ENCODE measurements at regions not wholly inside any gene's neighbourhood (a gene's known extent, or its start where the extent isn't known, plus 50 kb on each side); places are given as distances from the start of the nearest gene placed in this dataset.

DNA sequence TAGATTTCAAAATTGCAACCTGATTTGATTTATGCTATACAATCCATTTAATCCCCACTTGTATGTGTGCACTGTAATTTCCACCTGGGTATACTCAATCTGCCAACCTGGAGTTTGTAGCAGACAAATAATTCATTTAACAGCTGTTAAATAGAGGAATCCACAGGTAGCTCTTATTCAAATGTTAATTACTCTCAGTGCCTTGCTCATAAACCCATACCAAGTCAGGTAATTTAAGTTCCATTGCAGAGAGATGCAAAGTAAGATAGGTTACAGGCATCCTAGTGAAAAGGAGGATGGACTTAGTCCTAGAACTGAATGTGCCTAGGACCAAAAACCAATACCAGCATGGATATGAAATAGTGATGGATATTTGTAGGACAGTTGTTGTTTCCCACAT is 674.2 kb downstream of the TBL1XR1 start:
- H3K36me3 ChIP-seq: no peaks in the 10 kb centered on the region
- no peaks in the 10 kb centered on the region for H3K27me3 ChIP-seq
- H3K4me3 ChIP-seq: no peak overlapping the region
- ATAC-seq: no peak
- intact Hi-C loops (cut with DNase I): no loop called here
- no peak overlapping the region for H3K27ac ChIP-seq
- no peak for DNase-seq
- TF ChIP-seq, protein P1, sequence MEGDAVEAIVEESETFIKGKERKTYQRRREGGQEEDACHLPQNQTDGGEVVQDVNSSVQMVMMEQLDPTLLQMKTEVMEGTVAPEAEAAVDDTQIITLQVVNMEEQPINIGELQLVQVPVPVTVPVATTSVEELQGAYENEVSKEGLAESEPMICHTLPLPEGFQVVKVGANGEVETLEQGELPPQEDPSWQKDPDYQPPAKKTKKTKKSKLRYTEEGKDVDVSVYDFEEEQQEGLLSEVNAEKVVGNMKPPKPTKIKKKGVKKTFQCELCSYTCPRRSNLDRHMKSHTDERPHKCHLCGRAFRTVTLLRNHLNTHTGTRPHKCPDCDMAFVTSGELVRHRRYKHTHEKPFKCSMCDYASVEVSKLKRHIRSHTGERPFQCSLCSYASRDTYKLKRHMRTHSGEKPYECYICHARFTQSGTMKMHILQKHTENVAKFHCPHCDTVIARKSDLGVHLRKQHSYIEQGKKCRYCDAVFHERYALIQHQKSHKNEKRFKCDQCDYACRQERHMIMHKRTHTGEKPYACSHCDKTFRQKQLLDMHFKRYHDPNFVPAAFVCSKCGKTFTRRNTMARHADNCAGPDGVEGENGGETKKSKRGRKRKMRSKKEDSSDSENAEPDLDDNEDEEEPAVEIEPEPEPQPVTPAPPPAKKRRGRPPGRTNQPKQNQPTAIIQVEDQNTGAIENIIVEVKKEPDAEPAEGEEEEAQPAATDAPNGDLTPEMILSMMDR (IDR thresholded peaks at IDR 0.05): no peak
- no peaks in the 10 kb centered on the region for H3K4me1 ChIP-seq
- H3K9me3 ChIP-seq: peaks cover 0 to 3% (median 0%) of the 10 kb centered on the region in 11 donors

DNA sequence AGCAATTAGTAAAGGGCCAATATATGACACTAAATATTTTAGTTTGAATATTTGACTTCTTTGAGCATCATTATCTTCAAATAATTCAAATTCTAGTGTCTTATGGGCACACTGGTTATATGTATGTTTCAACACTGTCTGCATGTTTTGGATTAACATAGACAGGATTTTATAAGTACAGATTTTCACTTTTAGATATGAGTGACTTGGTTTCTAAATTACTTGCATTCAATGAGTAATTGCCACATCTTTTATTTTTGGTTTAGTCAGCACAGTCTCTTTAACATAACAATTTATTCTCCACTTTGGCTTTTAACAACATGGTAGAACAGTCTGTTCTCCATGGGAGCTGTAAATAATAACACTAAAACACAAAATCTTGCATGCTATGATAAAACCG is 674.8 kb downstream of the TBL1XR1 start:
- ATAC-seq: no peak
- Histone ChIP-seq H3K4me1 (no peaks in the 10 kb centered on the region), H3K27ac (no peak overlapping the region), H3K4me3 (no peak overlapping the region), H3K9me3 (peaks cover 0 to 3% (median 0%) of the 10 kb centered on the region in 11 donors), H3K27me3 (no peaks in the 10 kb centered on the region), H3K36me3 (no peaks in the 10 kb centered on the region)
- DNase-seq: no peak
- intact Hi-C loops (cut with DNase I): no loop called here
- TF ChIP-seq, protein P1 (IDR thresholded peaks at IDR 0.05): no peak
- WGBS, 2 donors: 80 to 85% methylated on average over 1 of the region's 1 CpG

DNA sequence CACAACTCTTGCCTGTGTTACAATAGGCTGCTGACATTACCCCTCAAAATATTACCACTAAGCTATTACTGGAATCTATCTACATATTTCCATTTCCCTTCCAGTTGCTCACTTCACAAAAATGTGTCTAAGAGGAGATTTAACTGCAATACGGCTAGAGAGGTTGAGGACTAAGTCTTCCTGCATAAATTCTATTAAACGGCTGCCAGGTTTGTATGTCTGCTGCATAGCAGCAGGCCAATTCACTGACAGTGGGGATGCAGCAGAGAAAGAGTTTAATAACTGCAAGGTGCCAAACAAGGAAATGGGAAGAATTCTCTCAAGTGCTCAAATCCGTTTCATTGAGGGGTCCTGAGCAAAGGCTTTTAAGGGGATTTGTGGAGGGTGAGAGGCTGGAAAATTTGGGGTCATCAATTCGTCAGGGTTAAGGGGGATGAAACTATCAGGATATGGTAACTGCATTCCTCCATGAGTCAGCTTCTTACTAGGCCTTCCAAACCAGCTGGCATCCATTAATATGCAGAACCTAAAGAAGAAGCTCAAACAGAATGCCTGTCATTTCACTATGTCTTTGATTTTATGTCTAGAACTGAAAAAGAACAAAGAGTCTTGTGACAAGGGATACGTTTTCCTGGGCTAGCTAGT is 675.6 kb downstream of the TBL1XR1 start:
- TF ChIP-seq, protein P1 (IDR thresholded peaks at IDR 0.05): no peak
- WGBS, 2 donors: 69 to 73% methylated on average over 5 of the region's 5 CpGs

DNA sequence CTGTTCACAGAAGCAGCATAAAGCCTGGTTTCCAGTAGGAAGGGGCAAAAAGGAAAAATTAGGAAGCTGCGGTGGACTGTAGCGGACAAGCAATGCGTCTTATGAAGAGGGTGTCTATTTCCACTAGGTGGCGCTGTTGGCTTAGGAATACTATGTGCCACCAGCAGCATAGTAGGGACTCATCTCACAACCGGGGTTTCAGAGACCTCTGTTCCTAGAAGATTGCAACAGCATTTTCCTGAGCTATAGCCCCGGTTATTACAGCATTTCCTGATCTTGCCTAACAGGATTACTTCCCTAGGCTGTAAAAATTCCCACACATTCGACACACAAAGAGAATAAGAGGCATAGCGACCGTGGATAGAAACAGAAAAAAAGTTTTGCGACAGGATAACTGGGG is 683.0 kb downstream of the TBL1XR1 start:
- no peaks in the 10 kb centered on the region for H3K4me1 ChIP-seq
- H3K27me3 ChIP-seq: no peaks in the 10 kb centered on the region
- H3K9me3 ChIP-seq: peaks cover 0 to 47% (median 23%) of the 10 kb centered on the region in 11 donors
- H3K4me3 ChIP-seq: no peak overlapping the region
- H3K36me3 ChIP-seq: no peaks in the 10 kb centered on the region
- intact Hi-C loops (cut with DNase I): loop anchor here in 4 of 10 donors (5.0 to 10.0 kb wide), 5 partner anchors 151 to 1871 kb away; no protein-coding TSS in a partner anchor
- ATAC-seq (peak in 2 of 8 donors; percentile 46 to 49), DNase-seq (peak in 1 of 2 donors; percentile 22)
- WGBS, 2 donors: 53 to 58% methylated on average over 10 of the region's 10 CpGs
- H3K27ac ChIP-seq: no peak overlapping the region
- TF ChIP-seq, protein P1 (IDR thresholded peaks at IDR 0.05): peak; percentile 29 to 72 (median 54)

More for the DNA sequence above, 675.6 kb downstream of the TBL1XR1 start:
- Histone ChIP-seq H3K36me3 (no peaks in the 10 kb centered on the region), H3K4me1 (no peaks in the 10 kb centered on the region), H3K9me3 (peaks cover 0 to 3% (median 0%) of the 10 kb centered on the region in 11 donors), H3K27me3 (no peaks in the 10 kb centered on the region), H3K27ac (no peak overlapping the region), H3K4me3 (no peak overlapping the region)
- intact Hi-C loops (cut with DNase I): no loop called here
- ATAC-seq (no peak), DNase-seq (no peak)

Measured in heart right ventricle (tissue), 16 donors.